DOHH2 (cell line): ENCODE measurements at regions not wholly inside any gene's neighbourhood (a gene's known extent, or its start where the extent isn't known, plus 50 kb on each side); places are given as distances from the start of the nearest gene placed in this dataset.

Experiments
- CTCF ChIP-seq: fragments of 200-600 bp; sonication (generic); IDR thresholded peaks from one replicate; pipeline ENCODE4 v1.5.1; 2014; ENCODE audit warnings: antibody characterized with exemption, mild to moderate bottlenecking, low read depth, low read length; ENCODE audit not compliant: poor library complexity, severe bottlenecking
- EZH2phosphoT487 ChIP-seq: fragments of 200-600 bp; sonication (generic); IDR thresholded peaks from 2 replicates; pipeline ENCODE4 v1.6.1; 2017; ENCODE audit warnings: borderline replicate concordance, mild to moderate bottlenecking, antibody characterized with exemption, low read length, moderate library complexity, mixed read lengths

GRCh38 chr12:114998118-114998749 lies 314.3 kb upstream of the TBX3 start:
- TF ChIP-seq CTCF (no peak), EZH2phosphoT487 (no peak)
